ENCODE measurements at regions not wholly inside any gene's neighbourhood (a gene's known extent, or its start where the extent isn't known, plus 50 kb on each side); places are given as distances from the start of the nearest gene placed in this dataset.

DNA sequence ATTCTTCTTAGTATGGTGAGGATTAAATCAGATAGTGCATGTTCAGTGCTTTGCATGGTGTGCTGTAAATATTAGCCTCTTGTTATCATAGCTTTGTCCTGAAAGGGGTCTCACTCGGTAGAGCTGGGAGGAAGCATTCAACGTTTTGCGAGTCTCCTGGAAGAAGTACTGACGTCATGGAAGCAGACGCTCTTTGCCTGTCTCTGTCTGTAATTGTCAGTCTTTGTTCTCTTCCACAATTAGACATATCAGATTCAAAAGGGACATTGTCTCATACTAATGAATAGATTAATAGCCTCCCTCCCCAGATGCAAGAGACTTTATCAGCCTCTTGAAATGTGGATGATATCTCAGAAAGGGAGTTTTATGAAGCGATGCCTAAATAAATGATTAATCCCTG is 91.8 kb upstream of the CXCL14 start:
- in situ Hi-C loops (cut with HindIII; ENCODE audit: low sequenced_read_pairs), result no loop called here

DNA sequence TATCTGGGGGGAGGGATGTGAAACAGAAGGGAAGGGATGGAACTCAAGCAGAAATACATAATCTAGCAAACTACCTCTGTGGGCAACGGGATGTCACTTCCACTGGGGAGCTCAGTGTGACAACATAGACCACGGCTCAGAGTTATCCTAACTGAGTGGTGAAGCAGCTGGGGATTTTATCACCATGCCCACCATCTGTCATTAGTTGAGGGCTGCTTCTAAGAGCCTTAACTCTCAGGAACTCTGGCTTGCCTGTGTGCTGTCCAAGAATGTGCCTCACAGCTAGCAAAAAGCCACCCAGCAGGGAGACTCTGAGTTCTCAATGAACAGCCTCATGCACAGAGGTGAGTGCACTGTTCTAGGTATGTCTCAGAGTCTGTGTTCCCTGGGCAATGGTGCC is 90.6 kb upstream of the CXCL14 start:
- in situ Hi-C loops (cut with HindIII; ENCODE audit: low sequenced_read_pairs), result no loop called here

DNA sequence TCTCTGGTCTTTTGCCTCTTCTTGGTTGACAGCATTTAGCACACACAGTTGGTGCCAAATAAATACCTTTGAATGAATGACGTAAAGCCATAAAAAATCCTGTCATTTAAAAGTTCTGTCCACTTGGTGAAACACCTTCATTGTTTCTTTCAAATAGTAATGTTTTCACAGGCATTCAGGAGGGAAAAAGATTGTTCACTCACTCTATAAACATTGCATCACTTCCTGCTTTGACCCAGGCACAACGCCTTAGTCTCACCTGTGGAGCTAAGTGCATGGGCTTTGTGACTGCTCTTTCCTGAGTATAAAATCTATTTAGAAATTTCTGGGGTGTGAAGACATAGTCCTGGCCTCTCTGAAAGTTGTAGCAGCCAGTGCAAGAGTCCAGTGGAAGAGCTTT is 88.9 kb upstream of the CXCL14 start:
- in situ Hi-C loops (cut with HindIII; ENCODE audit: low sequenced_read_pairs), result no loop called here

DNA sequence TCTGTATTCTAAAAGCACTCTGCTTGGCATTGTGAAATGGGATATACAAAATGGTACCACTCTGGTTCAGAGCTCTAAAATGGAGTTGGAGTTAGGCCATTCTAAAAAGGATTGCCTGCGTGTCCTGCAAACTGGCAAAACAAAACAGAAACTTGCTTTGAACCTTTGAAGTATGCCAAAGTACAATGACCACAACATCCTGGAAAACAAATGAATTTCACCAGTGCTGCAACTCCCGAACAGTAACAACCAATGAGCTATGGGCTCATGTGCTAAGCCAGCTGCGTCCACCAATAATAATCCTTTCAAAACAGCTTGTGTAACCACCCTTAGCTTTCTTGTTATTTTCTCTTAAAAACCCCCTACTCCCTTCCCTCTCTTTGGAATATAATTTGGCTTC is 88.4 kb upstream of the CXCL14 start:
- in situ Hi-C loops (cut with HindIII; ENCODE audit: low sequenced_read_pairs), result no loop called here

DNA sequence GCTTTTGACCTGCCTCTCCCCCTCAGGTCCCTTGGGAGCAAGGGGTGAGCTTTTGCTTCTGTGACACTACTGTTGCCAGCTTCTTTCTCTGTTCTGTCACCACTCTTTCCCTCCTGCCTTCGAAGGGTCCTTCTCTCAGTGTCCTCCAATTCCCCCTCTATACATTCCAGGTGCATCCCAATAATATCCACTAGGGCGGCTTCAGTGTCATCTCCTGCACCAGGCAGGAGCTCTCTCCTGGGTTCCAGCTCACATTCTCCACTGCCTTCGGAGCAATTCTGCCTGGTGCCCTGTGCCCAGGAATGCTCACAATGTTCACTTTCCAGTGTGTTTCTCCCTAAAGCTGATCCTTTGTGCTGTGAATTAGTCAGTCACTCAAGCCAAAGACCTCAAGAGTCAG is 83.9 kb upstream of the CXCL14 start:
- in situ Hi-C loops (cut with HindIII; ENCODE audit: low sequenced_read_pairs), result no loop called here

DNA sequence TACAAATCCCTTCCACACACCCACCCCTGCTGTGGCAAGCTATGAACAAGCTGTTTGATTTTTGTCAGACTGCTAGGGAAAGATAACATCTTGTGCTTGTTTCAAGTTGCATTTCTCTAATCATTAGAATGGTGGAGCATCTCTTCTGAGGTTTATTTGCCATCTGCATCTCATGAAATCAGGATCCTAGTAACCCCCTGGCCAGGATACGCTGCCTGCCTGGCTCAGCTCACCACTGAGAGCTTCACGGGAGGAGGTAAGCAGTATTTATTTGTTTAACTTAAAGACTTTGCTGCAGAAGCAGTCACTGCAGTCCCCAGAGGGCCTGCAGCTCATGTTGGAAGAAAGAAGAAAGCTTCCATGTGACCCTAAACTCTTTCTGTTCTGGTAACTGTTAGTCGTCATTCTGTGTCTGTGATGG is 83.3 kb upstream of the CXCL14 start:
- in situ Hi-C loops (cut with HindIII; ENCODE audit: low sequenced_read_pairs), result no loop called here

DNA sequence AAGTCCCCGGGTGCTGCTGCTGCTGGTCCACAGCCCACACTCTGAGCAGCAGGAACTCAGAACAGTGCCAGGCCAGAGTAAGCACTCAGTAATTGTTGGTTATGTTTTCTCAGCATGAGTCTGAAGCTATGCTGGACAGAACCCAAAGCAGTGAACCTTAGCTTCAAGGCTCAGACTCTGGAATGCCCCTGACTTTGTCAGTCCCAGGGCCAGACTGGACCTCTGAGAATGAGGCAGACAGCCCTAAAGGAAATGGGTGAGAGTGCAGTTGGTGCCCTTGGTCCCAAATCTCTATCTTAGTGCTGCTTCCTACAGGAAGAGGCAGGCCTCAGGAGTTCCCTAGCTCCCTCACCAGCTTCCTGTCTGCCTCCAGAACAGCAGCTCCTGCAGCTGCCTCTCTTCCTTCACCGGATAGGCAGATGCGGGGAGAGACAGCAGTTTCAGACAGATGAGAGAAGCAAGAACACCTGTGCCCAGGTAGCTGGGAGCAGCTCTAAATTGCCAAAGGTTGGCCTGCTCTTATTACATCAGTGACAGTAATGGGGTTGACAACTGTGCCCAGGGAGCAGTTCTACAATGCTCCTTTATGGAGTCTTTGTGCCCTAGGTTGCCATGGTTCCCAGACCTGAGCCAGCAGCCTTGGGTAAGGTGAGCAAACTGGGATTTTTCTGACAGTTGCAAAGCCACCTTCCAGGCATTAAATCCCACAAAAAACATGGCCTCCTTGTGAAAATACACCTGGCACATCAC is 82.2 kb upstream of the CXCL14 start:
- in situ Hi-C loops (cut with HindIII; ENCODE audit: low sequenced_read_pairs), result no loop called here

DNA sequence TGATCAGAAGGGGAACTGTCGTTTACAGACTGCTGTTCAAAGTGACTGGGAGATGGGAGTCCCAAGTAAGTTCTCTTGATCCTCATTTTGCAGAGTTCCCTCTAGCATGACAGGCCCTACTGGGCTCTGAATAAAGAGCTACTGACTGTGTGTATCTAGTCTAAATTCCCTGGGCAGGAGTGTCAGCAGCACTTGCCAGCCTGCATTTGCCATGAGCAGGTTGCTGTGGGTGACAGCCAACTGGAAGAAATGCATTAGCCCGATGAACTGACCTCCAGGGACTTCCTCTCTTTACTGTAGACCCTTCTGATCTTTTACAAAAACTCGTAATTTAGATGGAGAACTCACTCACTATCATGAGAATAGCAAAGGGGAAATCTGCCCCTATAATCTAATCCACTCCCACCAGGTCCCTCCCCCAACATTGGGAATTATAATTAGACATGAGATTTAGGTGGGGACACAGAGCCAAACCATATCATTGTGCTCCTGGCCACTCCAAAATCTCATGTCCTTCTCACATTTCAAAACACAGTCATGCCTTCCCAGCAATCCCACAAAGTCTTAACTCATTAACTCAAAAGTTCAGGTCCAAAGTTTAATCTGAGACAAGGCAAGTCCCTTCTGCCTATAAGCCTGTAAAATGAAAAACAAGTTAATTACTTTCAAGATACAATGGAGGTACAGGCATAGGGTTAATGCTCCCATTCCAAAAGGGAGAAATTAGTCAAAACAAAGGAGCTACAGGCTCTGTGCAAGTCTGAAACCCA is 78.9 kb upstream of the CXCL14 start:
- in situ Hi-C loops (cut with HindIII; ENCODE audit: low sequenced_read_pairs), result no loop called here

DNA sequence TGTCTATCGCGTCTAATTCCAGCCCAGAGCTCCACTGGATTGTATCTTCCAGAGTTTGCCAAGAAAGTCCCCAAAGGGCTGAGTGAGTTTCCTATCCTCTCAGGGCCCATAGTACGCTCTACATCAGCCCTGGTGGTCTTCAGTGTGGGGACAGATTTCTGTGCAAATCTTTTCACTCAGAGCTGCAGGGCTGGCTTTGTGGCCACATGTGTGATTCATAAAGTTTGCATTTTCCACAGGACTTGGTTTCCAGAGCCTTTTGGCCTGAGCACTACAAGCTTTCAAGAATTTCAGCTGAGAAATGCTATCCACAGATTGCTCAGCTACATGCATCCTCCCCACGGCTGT is 76.7 kb upstream of the CXCL14 start:
- in situ Hi-C loops (cut with HindIII; ENCODE audit: low sequenced_read_pairs), result no loop called here

DNA sequence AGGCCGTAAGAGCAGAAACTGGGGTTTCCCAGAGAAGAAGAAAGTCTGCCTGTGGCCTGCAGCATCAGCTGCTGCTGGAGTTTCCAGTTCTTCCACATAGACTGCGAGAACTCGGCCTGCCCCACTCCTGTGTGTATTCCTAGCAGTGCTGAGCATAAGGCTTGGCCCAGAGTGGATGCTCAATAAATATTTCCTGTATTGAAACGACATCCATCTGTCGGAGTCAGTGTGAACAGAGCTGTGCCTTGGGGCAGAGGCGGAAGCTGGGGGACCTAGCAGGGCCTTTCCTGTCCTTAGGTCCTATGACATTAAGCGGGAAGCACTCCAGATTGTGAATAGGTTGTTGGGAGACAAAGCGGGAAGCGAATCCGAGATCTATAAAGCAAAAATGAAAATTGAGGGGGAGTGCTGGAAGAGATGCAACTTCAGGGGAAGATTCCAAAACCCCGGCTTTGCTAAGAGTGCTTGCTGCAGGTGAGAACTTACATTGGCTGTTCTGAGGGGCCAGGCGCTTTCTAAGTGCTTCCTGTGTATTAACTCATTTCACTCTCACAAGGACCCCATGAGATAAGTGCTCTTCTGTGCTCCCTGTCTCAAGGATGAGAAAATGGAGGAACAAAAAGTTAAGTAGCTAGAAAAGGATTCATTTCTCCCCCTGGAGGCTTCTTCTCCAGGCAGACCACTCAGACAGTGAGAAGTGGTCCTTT is 76.1 kb upstream of the CXCL14 start:
- in situ Hi-C loops (cut with HindIII; ENCODE audit: low sequenced_read_pairs), result no loop called here

DNA sequence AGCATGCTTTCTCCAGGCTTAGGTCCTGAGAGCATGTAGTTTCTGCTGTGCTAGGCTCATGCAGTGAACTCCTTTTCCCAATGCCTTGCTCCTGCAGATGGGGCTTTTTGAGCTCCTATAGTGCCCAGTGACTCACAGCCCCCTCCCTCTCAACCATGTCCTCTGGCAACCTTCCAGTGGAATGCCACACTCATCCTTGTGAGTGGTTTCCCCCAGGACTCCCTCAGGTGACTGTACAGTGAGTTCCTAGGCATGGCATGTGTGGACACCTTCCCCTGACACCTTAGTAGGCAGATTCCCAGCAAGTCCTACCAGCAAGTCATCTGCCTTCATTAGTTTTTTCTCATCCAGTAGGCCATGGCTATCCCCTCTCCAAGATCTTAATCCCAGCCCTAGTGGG is 72.4 kb upstream of the CXCL14 start:
- in situ Hi-C loops (cut with HindIII; ENCODE audit: low sequenced_read_pairs), result no loop called here

DNA sequence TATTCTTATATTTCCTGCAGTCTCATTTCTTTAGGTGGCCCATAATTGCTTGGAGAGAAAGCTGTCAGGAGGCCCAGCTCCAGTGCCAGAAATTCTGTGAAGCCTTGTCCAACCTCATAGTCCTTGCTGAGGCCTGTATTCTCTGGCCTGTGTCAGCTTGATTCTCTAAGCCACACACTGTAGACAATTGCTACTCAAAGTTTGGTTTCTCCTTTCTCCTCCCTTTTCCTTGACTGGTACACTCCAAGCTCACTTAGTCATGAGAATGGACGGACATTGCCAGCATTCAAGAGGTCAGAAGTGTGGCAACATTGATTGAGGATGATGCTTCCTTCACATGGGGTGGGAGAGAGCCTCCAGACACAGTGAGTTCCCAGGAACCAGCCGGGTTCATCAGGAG is 71.3 kb upstream of the CXCL14 start:
- in situ Hi-C loops (cut with HindIII; ENCODE audit: low sequenced_read_pairs), result no loop called here

DNA sequence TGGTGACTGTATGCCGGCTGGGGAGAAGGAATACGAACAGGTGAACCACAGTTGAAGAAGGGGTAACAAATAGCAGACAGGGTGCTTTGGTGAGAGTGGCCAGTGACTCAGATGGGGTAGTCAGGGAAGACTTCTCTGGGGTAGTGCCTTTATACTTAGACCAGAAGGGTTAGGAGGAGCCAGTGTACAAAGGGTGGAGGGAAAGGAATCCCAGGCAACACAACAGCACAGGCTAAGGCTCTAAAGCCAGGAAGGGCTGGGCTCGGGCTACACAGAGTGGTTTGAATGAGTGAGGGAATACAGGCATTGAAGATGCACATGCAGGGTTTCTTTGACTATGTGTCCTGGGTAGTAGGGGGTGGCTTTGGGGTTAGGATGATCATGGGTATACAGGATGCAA is 70.6 kb upstream of the CXCL14 start:
- in situ Hi-C loops (cut with HindIII; ENCODE audit: low sequenced_read_pairs), result no loop called here

DNA sequence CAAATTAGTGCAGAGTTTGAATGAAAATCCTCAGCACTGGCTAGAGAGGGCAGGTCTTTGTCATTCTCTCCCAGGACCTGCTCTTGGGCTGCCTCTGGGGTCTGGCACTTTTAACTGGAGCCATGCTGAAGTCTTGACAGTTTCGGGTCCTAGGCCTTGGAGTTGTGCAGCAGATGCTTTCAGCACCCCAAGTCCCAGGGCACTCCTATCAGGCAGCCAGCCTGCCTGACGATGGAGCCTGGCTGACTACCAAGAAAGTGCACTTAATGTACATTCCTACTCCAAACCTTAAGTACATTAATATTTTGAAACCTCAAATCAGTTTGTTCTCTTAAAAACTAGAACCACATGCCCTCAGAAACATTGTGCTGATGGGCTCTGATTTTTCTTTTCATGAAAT is 69.3 kb upstream of the CXCL14 start:
- in situ Hi-C loops (cut with HindIII; ENCODE audit: low sequenced_read_pairs), result no loop called here

DNA sequence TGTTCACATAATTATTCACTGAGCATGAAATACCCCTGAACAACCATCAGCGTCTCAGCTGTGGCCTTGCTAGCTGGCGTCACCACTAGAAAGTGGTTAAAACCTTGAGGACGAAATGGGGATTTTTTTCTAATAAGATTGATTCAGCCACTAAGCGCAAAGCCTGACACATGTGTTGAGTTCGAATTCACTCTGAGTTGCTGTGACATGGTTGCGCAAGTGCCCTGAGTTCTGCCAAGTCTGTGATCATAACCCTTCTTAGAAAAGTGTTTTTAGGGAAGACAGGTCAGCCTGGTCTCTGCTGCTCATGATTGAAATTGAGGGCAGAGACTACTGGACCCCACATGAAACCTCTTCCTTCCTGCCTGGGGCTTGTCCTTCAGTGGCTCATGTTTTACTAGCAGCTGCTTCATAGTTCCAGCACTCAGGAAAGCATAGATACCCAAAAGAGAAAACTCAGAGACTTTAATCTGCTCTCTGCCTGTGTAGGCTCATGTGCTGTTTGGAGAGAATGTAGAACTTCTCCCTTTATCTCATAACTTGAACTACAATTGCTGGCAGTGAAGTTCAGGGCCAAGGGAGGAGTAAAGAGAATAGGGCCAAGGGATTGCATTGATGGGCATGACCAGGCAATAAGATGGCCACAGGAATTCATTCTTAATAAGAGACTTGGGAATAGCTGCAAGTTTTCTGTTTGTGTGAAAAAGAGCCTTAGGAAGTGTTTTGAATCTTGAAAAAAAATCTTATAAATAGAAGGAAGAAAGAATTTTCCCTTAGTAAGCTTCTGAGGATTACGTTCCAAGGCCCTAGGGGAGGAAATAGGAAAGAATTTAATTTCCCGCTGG is 66.8 kb upstream of the CXCL14 start:
- in situ Hi-C loops (cut with HindIII; ENCODE audit: low sequenced_read_pairs), result no loop called here

DNA sequence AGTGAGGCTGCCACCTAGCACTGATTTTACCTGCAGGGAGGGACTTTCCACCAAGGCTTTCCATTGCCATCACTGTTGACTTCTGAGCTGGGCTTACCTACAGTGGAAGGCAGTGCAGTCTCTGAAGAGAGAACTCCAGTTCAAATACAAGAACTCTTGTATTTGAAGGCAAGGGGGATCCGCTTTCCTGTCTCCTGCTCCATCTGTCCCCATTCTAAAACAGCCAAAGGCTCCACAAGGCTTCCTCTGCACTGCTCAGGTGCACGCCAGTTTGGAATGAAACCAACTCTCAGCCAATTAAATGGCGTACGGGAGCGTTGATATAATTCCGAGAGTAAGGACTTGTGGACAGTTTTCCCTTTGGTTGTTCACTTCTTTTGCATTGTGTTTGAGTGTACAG is 66.0 kb upstream of the CXCL14 start:
- in situ Hi-C loops (cut with HindIII; ENCODE audit: low sequenced_read_pairs), result no loop called here

DNA sequence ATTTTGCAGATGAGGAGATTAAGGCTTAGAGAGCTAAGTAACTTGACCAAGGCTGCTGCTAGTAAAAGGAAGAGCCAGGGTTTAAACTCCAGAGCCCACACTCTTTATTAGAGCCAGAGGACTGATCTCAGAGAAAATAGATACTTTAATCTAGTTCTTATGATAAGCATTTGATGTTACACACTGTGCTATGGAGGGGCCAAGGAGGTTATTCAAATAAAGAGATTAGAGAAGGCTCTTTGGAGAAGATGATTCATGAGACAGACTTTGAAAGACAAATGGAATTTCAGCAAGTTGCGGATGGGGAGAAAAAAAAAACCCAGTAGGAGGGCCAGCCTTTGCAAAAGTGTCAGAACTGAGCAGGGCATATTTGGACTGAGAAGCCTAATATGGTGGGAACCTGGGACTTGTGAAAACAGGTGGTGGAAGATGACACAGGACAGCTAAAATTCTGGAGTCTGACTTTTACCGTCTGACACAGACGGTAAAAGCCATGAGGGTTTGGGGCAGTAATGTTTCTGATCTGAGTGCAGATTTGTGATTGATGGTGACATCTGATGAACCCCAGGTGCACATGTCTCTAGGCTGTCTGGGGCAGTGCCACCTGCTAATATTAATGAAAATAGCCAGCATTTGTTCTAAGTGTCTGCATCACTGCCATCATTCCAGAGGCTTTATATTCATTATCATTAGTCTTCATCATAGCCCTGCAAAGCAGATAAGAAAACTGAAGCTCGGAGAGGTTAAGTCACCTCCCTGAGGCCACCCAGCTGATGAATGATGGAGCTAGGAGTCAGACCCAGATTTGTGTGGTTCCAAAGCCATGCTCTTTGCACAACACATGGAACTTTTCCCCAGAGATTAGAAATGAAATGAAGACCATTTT is 65.3 kb upstream of the CXCL14 start:
- in situ Hi-C loops (cut with HindIII; ENCODE audit: low sequenced_read_pairs), result no loop called here

DNA sequence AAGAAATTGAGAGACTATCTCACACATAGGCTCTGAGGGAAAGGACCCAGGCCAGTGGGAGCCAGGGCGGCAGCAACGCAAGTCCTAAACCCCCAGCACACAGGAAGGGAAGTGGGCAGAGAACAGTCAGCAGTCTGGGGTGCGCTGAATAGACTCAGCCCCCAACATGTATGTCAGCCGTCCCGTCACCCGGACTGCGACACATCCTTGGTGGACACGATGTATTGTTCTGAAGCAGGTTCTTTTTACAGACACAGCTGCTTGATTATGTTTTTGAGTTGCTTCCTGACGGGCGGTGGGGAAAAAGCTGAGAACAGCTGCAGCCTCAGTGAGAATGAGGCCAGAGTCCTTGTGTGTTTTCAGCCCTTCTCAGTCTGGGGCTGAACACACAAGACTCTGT is 64.1 kb upstream of the CXCL14 start:
- in situ Hi-C loops (cut with HindIII; ENCODE audit: low sequenced_read_pairs), result no loop called here

DNA sequence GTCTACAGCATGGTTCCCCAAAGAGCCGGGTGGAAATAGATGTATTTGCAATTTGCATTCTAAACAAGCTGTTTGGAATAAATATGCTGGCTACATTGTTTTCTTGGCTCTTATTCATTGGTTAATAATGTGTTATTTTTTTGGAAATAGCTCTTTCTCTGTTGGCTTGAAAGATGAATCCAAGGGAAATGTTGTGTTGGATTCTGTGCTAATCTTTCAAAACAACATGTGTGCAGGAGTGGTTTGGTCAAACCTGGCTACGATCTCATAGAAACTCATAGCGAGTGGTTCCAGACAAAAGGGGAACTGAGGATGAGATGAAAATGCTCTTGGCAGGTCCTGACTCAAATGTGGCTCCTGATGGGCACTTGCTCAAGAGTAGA is 63.7 kb upstream of the CXCL14 start:
- in situ Hi-C loops (cut with HindIII; ENCODE audit: low sequenced_read_pairs), result no loop called here
